Chondrocyte (in vitro differentiated cells): ENCODE measurements at regions not wholly inside any gene's neighbourhood (a gene's known extent, or its start where the extent isn't known, plus 50 kb on each side); places are given as distances from the start of the nearest gene placed in this dataset.

ENCODE experiments used
- DNase-seq: peaks from one replicate; pipeline ENCODE4 v3.0.0; 2021; ENCODE audit warnings: mixed read lengths, low spot score
- H3K27ac Mint-ChIP-seq: one replicate; pipeline ENCODE4 v1.8.0; 2021; ENCODE audit warnings: mild to moderate bottlenecking, moderate library complexity, mixed read lengths; ENCODE audit not compliant: unreplicated experiment
- H3K27me3 Mint-ChIP-seq: 2 replicates; pipeline ENCODE4 v1.8.0; 2021; ENCODE audit warnings: low read depth, mixed read lengths
- H3K36me3 Mint-ChIP-seq: 2 replicates; pipeline ENCODE4 v1.8.0; 2021; ENCODE audit warnings: low read depth, mixed read lengths
- H3K4me1 Mint-ChIP-seq: 2 replicates; pipeline ENCODE4 v1.8.0; 2021; ENCODE audit warnings: low read depth, mild to moderate bottlenecking, mixed read lengths
- H3K4me3 Mint-ChIP-seq: one replicate; pipeline ENCODE4 v1.8.0; 2021; ENCODE audit warnings: mild to moderate bottlenecking, moderate library complexity, mixed read lengths; ENCODE audit not compliant: unreplicated experiment
- H3K9me3 Mint-ChIP-seq: 2 replicates; pipeline ENCODE4 v1.8.0; 2021; ENCODE audit warnings: low read depth, mixed read lengths
- CTCF ChIP-seq: fragments of 200-600 bp; sonication (generic); IDR thresholded peaks from 2 replicates; pipeline ENCODE4 v1.5.0; 2021; ENCODE audit warnings: antibody characterized with exemption, mild to moderate bottlenecking, moderate library complexity

DNA sequence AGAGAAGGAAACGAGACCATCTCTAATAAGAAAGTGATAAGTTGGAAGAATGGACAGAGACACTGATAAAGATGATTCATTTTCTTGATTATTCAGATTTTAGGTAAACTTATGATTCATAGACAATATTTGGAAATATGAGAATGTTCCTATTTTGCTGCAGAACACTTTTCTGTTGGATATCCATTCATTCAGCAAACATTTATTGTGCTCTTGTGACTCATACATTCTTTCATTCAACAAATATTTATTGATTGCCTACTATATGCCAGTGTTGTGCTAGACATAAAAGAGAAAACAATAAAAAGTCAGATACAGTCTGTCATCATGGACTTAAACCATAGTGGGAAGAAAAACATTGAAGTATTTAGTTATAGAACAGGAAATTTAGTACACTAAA lies 1232.0 kb downstream of the STIM2 start:
- no peaks in the 10 kb centered on the region for H3K9me3 Mint-ChIP-seq
- no peaks in the 10 kb centered on the region for H3K36me3 Mint-ChIP-seq
- H3K4me1 Mint-ChIP-seq: no peaks in the 10 kb centered on the region
- no peak for DNase-seq
- H3K4me3 Mint-ChIP-seq: no peak overlapping the region
- peaks cover 17% of the 10 kb centered on the region for H3K27me3 Mint-ChIP-seq
- no peak overlapping the region for H3K27ac Mint-ChIP-seq
- TF ChIP-seq CTCF: no peak

DNA sequence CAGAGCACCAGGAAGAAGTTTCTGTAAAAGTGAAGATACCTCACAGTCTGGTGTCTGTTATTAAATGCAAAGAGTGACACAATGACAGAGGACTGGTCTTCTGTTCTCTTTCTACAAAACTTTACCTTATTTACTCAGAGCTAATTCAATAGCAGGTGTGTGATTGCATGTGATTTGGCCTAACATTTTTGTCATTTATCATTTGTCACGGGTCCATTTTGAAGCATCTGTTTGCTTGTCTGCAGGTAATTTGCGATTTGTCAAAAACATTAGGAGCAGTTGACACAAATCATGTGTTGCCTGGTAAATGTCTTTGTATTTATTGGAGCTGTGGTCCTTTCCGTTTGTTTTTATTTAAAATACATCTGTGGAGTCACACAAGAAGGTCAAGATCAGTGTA lies 1232.4 kb downstream of the STIM2 start:
- H3K27ac Mint-ChIP-seq: no peak overlapping the region
- H3K4me3 Mint-ChIP-seq: no peak overlapping the region

DNA sequence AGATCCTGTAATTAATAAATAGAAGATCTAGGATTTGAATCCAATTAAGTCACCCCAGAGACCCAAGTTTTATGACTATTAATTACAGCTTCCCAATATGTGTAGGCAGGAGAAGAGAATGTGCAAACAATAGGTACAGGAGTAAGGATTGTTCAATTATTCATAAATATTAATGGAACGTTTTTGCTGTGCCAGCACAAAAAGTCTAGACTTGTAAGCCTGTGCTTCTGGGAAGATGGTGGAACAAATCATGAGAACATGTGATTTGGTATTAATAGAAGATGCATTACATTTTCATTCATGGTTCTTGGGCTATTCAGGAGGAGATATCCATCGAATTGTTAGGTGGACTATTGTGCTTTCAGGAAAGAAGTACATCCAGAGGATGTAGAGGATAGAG lies 1240.9 kb downstream of the STIM2 start:
- no peak for DNase-seq
- no peak overlapping the region for H3K27ac Mint-ChIP-seq
- H3K36me3 Mint-ChIP-seq: no peaks in the 10 kb centered on the region
- no peaks in the 10 kb centered on the region for H3K9me3 Mint-ChIP-seq
- peaks cover 8% of the 10 kb centered on the region for H3K27me3 Mint-ChIP-seq
- TF ChIP-seq CTCF: no peak
- H3K4me3 Mint-ChIP-seq: no peak overlapping the region
- H3K4me1 Mint-ChIP-seq: no peaks in the 10 kb centered on the region

More for the DNA sequence above, 1232.4 kb downstream of the STIM2 start:
- DNase-seq: no peak
- Mint-ChIP-seq H3K4me1 (no peaks in the 10 kb centered on the region), H3K36me3 (no peaks in the 10 kb centered on the region), H3K9me3 (no peaks in the 10 kb centered on the region), H3K27me3 (peaks cover 17% of the 10 kb centered on the region)
- TF ChIP-seq CTCF: no peak

GRCh38 chr4:28105271-28105859 lies 1244.7 kb downstream of the STIM2 start:
- Mint-ChIP-seq H3K27ac (no peak overlapping the region), H3K4me1 (no peaks in the 10 kb centered on the region), H3K4me3 (no peak overlapping the region), H3K9me3 (no peaks in the 10 kb centered on the region), H3K36me3 (no peaks in the 10 kb centered on the region), H3K27me3 (peaks cover 8% of the 10 kb centered on the region)
- TF ChIP-seq CTCF: no peak
- no peak for DNase-seq

DNA sequence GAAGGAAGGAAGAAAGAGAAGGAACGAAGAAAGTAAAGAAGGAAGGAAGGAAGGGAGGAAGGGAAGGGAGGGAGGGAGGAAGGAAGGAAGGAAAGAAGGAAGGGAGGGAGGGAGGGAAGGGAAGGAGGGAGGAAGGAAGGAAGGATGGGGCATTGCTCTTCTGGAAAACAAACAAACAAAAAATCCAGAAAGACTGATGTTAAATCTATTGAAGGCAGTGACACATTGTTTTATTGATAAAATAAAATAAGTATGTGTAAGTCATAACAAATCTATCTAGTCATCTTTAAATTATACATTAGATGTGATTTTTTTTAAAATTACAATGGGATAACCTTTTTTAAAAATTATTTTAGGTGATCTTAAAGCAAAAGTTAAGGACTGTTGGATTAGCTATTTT lies 1245.5 kb downstream of the STIM2 start:
- H3K27me3 Mint-ChIP-seq: peaks cover 8% of the 10 kb centered on the region
- no peak overlapping the region for H3K4me3 Mint-ChIP-seq
- no peak for TF ChIP-seq CTCF
- no peak for DNase-seq
- H3K9me3 Mint-ChIP-seq: no peaks in the 10 kb centered on the region
- no peak overlapping the region for H3K27ac Mint-ChIP-seq
- H3K36me3 Mint-ChIP-seq: no peaks in the 10 kb centered on the region
- H3K4me1 Mint-ChIP-seq: no peaks in the 10 kb centered on the region
